GM04503 (cell line): ENCODE measurements at regions not wholly inside any gene's neighbourhood (a gene's known extent, or its start where the extent isn't known, plus 50 kb on each side); places are given as distances from the start of the nearest gene placed in this dataset.
"Not testable (repeated sequence)": the region's sequence is repeated elsewhere in the genome, so short reads cannot be mapped to it uniquely, and the experiment has no call there.

Experiments
- DNase-seq: peaks from one replicate; pipeline ENCODE4 v3.0.0-alpha.2; 2012; ENCODE audit warnings: low read depth

DNA sequence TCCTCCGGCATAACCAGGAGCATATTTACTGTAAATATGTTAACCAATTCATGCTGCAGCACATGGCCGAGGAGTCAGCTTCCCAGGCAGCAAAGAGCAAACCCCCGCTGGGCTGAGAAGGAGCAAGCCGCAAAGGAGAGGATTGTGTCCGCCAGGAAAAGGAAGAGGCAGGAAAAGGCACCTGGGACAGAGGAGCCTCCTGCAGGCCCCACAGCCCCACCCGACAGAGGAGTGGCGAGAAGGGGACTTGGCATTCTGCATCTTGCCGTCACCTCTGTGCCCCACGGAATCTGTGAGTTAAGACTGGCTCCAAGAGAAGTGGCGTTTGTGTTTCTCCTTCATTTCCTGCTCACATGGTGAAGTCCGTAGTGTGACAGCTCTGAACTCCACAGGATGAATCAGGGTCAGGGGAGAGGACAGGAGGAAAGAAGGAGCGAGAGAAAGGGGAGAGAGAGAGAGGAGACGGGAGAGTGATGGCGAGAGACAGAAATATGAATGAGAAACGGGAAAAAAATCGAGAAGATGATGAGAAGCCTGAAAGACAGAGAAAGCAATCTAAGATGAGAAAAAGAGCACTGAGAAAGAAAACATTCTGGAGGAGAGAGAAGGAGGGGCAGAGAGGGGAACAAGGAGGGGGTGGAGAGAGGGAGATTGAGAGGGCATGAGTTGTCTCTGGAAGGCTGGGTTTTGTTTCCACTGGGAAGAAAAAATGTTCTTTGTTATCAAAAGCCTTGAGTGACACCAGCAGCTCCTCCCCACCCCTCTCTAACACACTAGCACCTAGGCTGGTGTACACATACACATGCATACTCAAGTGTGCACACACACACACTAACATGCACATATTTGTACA is 489.6 kb downstream of the MN1 start:
- DNase-seq, result no peak

- no peak for DNase-seq
Measured at GRCh38 chr22:27312565-27312964, 489.0 kb downstream of the MN1 start.

- DNase-seq, result no peak
Measured at GRCh38 chr22:27312966-27313855, 488.3 kb downstream of the MN1 start.

DNA sequence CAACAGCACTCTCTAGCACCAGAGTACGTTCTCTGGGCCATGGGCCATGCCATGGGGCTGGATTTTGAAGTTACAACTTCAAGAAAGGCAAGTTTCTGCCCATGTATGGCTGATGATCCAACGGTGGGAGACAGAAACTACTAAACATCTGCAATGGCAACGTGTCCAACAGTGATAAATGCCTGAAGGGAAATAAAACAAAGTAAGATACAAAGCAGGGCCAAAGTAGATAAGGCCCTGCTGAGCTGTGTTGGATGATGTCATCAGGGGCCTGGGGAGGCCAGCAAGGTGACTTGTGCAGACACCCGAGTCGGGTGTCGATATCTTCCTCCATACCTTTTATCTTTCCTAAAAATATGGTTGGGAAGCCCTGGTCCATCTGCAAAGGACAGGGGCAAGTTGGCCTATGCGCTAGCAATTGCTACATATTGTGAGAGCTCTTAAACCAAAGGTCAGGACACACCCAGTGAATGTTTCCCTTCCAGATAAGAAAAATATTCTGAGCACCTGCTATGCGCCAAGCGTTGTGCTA is 487.2 kb downstream of the MN1 start:
- DNase-seq, result no peak

- no peak for DNase-seq
Measured at GRCh38 chr22:27315833-27316232, 485.7 kb downstream of the MN1 start.

GRCh38 chr22:27317096-27317495 is 484.5 kb downstream of the MN1 start:
- DNase-seq, result no peak

- DNase-seq, result peak; percentile 12
Measured at GRCh38 chr22:27317971-27318428, 483.6 kb downstream of the MN1 start.

- peak; percentile 39 for DNase-seq
Measured at GRCh38 chr22:27318516-27318915, 483.0 kb downstream of the MN1 start.

- DNase-seq, result no peak
Measured at GRCh38 chr22:27323661-27324060, 477.9 kb downstream of the MN1 start.

- not testable (repeated sequence) for DNase-seq
Measured at GRCh38 chr22:27324908-27325307, 476.6 kb downstream of the MN1 start.

DNA sequence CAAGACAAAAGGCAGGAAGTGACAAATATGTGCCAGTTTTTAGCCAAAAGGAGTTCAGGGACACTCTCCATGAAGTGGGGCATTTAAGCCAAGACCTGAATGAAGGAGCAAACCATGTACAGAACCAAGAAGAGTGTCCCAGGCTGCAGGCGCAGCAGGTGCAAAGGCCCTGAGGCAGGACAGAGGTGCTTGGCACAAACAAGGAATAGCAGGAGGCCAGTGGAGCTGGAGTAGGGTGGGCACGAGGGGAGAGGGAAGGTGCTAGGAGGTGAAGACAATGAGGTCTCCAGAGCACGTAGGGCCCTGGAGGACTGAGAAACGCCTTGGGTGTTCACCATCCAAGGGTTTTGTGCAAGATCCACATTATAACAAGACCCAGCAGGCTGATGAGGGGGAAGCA is 474.1 kb downstream of the MN1 start:
- DNase-seq, result no peak

GRCh38 chr22:27327981-27328721 is 473.4 kb downstream of the MN1 start:
- no peak for DNase-seq

DNA sequence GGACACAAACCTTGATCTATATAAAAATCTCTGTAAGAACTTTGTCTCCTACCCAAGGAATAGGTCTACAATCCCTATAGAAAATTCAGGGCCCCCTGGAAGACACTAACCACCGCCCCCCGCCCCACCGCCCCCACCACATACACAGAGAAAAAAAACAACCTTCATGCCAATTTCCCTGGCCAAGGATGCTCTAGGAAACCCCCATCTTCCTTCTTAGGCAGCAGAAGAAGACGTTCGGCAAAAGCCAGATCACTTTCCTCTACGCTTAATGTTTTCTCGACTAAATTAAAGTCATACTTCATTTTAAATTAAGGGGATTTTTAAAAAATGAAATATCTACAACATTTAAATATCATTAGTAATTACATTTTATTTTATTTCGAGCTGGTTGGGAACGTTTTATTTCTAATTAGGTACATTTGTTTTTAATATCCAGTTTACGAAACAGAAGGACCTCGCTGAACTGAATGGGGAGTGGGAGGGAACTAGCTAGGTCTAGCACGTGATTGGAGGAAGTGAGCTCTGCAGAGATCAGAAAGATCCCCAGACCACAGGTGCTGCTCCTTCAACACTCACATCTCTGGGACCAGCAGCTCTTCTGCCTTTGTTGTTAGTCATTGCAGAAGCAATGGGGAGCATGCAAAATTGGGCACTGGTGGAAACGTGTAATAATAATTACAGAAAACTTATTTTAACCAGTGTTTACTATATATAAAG is 472.3 kb downstream of the MN1 start:
- no peak for DNase-seq

GRCh38 chr22:27329966-27330645 is 471.4 kb downstream of the MN1 start:
- DNase-seq, result no peak

DNA sequence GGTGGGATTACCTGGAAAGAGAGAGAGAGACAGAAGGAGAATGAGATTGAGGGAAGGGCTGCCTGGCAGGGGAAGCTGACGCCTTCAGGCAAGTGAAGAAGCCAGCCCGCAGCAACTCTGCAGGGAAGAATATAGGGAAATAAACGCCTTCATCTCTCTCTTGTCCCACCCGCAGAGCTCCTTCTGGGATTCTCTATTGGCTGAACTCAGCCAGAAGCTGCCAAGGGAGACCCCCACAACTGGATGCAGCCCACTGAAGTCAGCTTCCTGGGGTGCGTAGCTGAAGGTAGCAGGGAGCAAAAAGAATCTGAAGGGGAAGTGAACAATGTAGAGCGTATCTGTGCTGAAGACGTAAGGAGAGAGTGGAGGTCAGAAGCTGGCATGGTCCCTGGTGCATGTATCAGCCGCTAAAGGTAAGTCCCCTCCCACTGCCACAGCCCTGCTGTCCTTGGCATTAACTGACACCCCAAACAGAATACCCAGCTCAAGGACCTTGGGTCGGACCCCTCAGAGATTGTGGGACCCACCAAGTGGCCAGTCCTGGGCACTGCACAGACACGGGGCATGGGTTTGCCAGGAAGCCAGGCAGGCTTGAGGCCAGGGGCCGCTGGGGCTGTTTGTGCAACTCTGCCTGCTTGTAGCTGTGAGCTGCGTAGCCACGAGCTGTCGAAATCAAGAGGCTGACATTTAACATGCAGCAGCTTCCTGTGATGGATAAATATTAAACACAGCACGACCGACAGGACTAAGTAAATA is 469.9 kb downstream of the MN1 start:
- no peak for DNase-seq

GRCh38 chr22:27335102-27335660 is 466.4 kb downstream of the MN1 start:
- no peak for DNase-seq

DNA sequence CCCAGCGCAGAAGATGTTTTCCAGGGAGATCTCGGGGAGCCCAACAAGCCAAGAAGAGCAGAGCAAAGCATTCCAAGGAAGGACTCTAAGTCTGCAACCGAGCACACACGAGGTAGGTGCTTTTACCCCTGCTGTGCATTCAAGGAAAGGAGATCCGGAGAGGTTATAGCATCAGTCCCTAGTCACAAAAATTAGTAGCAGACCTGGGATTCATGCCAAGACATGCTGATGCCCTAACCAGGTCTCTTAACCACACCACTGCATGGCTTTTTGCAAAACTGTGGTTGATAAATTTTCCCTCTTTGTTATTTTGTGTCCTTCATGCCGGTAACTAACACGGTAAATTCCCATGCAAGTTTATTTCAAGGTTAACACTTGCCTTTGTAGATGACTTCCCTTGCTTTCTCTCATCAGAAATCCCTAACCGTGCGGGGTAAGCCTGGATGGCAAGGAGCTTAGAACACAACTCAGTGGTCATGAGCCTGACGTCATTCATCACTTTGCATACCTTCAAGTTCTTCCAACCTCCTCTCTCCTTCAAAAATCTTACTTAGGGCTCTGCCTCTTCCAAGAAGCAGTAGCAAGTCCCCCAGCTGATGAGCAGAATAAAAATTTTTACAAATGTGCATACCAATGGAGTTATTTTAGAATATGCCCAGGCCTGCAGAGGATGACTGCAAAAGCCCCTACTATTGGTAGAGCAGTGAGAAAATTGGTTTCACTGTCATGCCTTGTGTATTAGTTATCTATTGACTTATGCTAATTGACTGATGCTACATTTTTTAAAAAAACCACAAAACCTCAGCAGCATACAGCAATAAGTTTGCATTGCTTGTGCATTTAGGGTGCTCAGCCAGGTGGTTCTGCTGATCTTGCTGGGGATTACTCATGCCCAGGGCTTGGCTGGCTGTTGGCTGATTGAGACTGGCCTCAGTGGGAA is 465.1 kb downstream of the MN1 start:
- no peak for DNase-seq

DNA sequence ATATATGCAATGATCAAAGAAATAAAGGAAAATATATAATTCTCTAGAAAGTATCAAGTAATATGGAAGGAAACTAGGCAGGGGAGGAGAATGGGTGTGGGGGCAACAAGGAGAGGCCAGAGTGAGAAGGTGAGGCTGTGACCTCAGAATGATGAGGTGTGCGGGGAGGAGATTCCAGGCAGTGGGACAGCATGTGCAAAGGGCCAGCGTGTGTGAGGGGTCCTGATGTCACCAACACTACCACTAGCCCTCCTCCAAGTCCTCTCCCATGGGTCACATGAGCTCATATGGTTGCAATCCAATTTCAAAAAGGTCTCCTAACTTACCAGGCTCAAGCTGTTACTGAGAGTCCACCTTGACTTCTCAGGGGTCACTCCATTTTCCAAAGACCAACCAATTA is 463.9 kb downstream of the MN1 start:
- no peak for DNase-seq

- no peak for DNase-seq
Measured at GRCh38 chr22:27340047-27340446, 461.5 kb downstream of the MN1 start.
